ENCODE measurements at regions not wholly inside any gene's neighbourhood (a gene's known extent, or its start where the extent isn't known, plus 50 kb on each side); places are given as distances from the start of the nearest gene placed in this dataset.
A peak's percentile ranks its signal among the peaks of the same experiment; 100 is the strongest.

DNA sequence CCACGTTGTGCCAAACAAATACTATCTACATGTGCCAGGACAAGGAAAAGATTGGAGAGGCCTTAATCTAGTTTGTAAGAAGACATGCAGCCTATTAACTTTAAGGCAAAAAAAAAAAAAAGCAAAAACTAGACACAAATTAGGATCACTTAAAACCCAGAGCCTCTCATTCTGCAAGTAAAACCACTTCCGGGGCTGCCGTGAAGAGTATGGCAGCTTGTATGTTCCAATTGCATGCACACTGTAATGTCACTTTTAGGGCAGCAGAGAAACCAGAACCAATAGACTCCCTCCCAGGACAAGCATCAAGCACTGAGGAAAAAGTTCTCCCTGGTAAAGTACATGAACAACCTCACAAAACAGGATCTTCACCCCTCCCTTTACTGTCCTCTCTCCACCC is 70.6 kb downstream of the RSL24D1 start:
- Histone ChIP-seq H3K9me3 (ENCODE audit: control insufficient read depth, insufficient read depth, low read length) (no peaks in the 10 kb centered on the region), H3K4me1 (ENCODE audit: control insufficient read depth, insufficient read depth, low read length) (no peaks in the 10 kb centered on the region), H3K36me3 (ENCODE audit: control insufficient read depth, insufficient read depth, low read length) (no peaks in the 10 kb centered on the region), H3K4me3 (ENCODE audit: low read length) (no peak overlapping the region), H3K27ac (ENCODE audit: low read length) (no peak overlapping the region), H3K27me3 (ENCODE audit: control insufficient read depth, insufficient read depth, low read length) (no peaks in the 10 kb centered on the region)
- no CpG with 5 or more reads among the region's 3 CpGs for WGBS (ENCODE audit: insufficient coverage, insufficient read length)
- DNase-seq (ENCODE audit: low read depth, low spot score) = no peak

DNA sequence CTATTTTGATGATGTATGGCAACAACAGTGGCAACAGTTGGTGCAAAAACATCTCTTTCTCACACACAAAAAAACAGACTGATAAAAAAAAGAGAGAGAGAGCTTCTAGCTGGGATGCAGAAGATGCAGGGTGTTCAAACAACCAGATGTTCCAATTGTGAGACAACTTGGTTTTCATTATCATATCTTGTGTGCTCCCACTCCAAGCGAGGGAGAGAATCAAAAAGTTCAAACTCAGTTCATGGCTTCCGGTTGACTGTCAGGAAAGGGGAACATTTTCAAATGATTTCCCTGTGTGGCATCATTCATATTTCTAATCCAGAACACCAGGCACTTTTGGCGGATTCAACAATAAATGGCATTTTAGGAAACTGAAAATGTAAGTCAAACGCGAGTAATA is 72.1 kb downstream of the RSL24D1 start:
- no peaks in the 10 kb centered on the region for H3K9me3 ChIP-seq (ENCODE audit: control insufficient read depth, insufficient read depth, low read length)
- no peak overlapping the region for H3K27ac ChIP-seq (ENCODE audit: low read length)
- WGBS (ENCODE audit: insufficient coverage, insufficient read length) = no CpG with 5 or more reads among the region's 5 CpGs
- DNase-seq (ENCODE audit: low read depth, low spot score) = no peak
- H3K4me1 ChIP-seq (ENCODE audit: control insufficient read depth, insufficient read depth, low read length) = no peaks in the 10 kb centered on the region
- H3K27me3 ChIP-seq (ENCODE audit: control insufficient read depth, insufficient read depth, low read length) = no peaks in the 10 kb centered on the region
- H3K4me3 ChIP-seq (ENCODE audit: low read length) = no peak overlapping the region
- H3K36me3 ChIP-seq (ENCODE audit: control insufficient read depth, insufficient read depth, low read length) = no peaks in the 10 kb centered on the region

DNA sequence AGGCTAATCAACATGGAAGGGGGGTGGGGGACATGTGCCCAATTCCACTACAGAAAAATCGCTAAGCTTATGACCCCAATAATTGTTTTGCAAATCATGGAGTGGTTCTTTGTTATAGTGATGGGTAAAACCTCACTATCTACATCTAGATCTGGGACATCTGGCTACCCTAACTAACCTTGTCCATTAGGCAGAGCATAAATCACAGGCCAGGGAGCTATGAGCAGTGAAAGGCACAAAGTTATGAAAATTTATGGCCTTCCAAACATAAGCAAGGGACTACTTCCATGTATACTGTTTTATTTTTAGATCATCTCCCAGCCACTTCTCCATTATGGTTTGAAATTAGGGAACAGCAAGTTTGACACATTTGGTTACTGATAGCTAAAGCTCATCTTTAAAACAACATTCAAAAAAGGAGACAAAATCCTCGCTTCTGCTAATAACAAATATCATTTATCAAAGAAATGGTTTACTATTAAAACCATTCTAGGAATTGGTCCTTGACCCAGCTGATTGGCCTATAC is 78.3 kb downstream of the RSL24D1 start:
- Histone ChIP-seq H3K4me3 (ENCODE audit: low read length) (no peak overlapping the region), H3K9me3 (ENCODE audit: control insufficient read depth, insufficient read depth, low read length) (no peaks in the 10 kb centered on the region), H3K4me1 (ENCODE audit: control insufficient read depth, insufficient read depth, low read length) (no peaks in the 10 kb centered on the region), H3K27me3 (ENCODE audit: control insufficient read depth, insufficient read depth, low read length) (no peaks in the 10 kb centered on the region), H3K36me3 (ENCODE audit: control insufficient read depth, insufficient read depth, low read length) (no peaks in the 10 kb centered on the region), H3K27ac (ENCODE audit: low read length) (no peak overlapping the region)
- no peak for DNase-seq (ENCODE audit: low read depth, low spot score)
- no CpG with 5 or more reads among the region's 2 CpGs for WGBS (ENCODE audit: insufficient coverage, insufficient read length)

DNA sequence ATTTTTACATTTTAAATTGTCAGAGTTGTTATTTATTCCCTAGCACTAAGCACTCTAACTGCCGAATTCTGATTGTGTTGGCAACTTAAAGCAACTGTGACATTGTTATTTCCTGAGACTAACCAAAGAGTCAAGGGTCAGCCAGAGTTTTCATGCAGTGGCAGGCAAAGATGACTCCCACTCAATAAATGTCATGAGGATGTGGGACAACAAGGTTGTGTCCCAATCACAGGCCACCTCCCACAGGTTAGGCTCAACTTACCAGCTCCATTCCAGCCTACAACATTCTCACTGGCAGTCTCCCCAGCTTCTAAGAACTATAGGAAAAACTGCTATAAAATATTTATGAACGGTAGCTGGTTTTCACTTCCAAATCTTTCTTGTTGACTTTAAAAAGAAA is 80.1 kb downstream of the RSL24D1 start:
- H3K4me1 ChIP-seq (ENCODE audit: control insufficient read depth, insufficient read depth, low read length) = no peaks in the 10 kb centered on the region
- no peaks in the 10 kb centered on the region for H3K9me3 ChIP-seq (ENCODE audit: control insufficient read depth, insufficient read depth, low read length)
- no peak overlapping the region for H3K27ac ChIP-seq (ENCODE audit: low read length)
- no peak overlapping the region for H3K4me3 ChIP-seq (ENCODE audit: low read length)
- H3K36me3 ChIP-seq (ENCODE audit: control insufficient read depth, insufficient read depth, low read length) = no peaks in the 10 kb centered on the region
- no peak for DNase-seq (ENCODE audit: low read depth, low spot score)
- no peaks in the 10 kb centered on the region for H3K27me3 ChIP-seq (ENCODE audit: control insufficient read depth, insufficient read depth, low read length)
- WGBS (ENCODE audit: insufficient coverage, insufficient read length) = no CpG with 5 or more reads among the region's 2 CpGs

DNA sequence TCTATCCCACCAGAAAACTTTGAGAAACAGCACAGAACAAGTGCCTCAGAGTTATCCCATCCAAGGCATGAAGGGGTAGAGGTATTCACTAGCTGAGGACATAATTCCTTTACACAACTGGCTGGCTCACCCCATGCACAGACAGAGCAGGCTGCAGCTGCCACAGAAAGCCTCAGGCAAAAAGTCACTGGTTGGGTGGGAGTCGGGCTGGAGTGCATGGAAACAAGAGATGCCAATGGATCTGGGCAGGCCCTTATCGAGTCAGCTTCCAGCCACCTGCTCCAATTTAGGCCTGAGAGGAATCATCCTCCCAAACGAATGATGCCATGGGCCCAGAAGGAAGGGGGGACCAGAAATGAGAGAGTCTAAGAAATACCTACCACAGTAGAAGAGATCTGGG is 83.0 kb downstream of the RSL24D1 start:
- Histone ChIP-seq H3K4me1 (ENCODE audit: control insufficient read depth, insufficient read depth, low read length) (no peaks in the 10 kb centered on the region), H3K27me3 (ENCODE audit: control insufficient read depth, insufficient read depth, low read length) (no peaks in the 10 kb centered on the region), H3K36me3 (ENCODE audit: control insufficient read depth, insufficient read depth, low read length) (no peaks in the 10 kb centered on the region), H3K27ac (ENCODE audit: low read length) (no peak overlapping the region), H3K4me3 (ENCODE audit: low read length) (no peak overlapping the region), H3K9me3 (ENCODE audit: control insufficient read depth, insufficient read depth, low read length) (no peaks in the 10 kb centered on the region)
- no CpG with 5 or more reads among the region's 3 CpGs for WGBS (ENCODE audit: insufficient coverage, insufficient read length)
- no peak for DNase-seq (ENCODE audit: low read depth, low spot score)

DNA sequence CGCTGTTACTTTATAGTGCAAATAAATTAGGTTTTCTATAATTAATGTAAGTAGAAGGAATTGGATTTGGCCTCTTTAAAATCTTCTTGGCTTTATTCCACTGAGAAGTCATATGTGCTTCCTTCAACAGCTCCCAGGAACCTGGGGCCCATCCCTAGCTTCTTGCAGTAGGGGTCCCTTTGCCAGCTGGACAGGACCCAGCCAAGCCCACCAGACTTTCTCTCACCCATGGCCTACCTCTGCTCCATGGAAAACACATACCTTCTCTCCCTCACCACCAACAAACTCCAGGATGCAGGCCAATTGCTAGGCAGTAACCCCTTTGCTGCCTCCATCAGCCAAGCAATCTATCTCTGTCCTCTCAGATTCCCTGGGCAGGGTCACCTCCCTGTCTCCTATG is 84.0 kb downstream of the RSL24D1 start:
- Histone ChIP-seq H3K27me3 (ENCODE audit: control insufficient read depth, insufficient read depth, low read length) (no peaks in the 10 kb centered on the region), H3K9me3 (ENCODE audit: control insufficient read depth, insufficient read depth, low read length) (no peaks in the 10 kb centered on the region), H3K4me3 (ENCODE audit: low read length) (no peak overlapping the region), H3K27ac (ENCODE audit: low read length) (no peak overlapping the region), H3K4me1 (ENCODE audit: control insufficient read depth, insufficient read depth, low read length) (no peaks in the 10 kb centered on the region), H3K36me3 (ENCODE audit: control insufficient read depth, insufficient read depth, low read length) (no peaks in the 10 kb centered on the region)
- DNase-seq (ENCODE audit: low read depth, low spot score) = no peak
- WGBS (ENCODE audit: insufficient coverage, insufficient read length) = no CpG with 5 or more reads among the region's 1 CpG

DNA sequence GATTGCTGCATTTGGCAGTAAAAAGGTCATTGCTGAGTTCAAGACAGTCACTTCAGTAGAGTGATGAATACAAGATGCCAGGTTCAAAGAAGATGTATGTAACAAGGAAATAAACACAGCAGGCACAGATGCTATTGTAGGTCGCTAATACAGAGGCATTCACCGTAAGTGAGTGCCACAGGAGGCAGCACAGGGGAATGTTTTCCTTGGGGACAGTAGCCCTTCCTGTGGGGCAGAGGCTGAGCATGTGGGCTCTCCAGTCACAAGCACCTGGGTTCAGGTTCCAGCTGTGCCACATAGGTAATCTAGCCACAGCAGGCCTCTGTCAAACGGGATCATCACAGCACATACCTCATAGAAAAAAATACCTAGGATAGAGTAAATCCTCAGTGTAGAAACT is 86.3 kb downstream of the RSL24D1 start:
- H3K27ac ChIP-seq (ENCODE audit: low read length) = no peak overlapping the region
- H3K4me3 ChIP-seq (ENCODE audit: low read length) = no peak overlapping the region
- H3K4me1 ChIP-seq (ENCODE audit: control insufficient read depth, insufficient read depth, low read length) = no peaks in the 10 kb centered on the region
- H3K9me3 ChIP-seq (ENCODE audit: control insufficient read depth, insufficient read depth, low read length) = no peaks in the 10 kb centered on the region
- DNase-seq (ENCODE audit: low read depth, low spot score) = no peak
- no peaks in the 10 kb centered on the region for H3K36me3 ChIP-seq (ENCODE audit: control insufficient read depth, insufficient read depth, low read length)
- no CpG with 5 or more reads among the region's 3 CpGs for WGBS (ENCODE audit: insufficient coverage, insufficient read length)
- no peaks in the 10 kb centered on the region for H3K27me3 ChIP-seq (ENCODE audit: control insufficient read depth, insufficient read depth, low read length)

DNA sequence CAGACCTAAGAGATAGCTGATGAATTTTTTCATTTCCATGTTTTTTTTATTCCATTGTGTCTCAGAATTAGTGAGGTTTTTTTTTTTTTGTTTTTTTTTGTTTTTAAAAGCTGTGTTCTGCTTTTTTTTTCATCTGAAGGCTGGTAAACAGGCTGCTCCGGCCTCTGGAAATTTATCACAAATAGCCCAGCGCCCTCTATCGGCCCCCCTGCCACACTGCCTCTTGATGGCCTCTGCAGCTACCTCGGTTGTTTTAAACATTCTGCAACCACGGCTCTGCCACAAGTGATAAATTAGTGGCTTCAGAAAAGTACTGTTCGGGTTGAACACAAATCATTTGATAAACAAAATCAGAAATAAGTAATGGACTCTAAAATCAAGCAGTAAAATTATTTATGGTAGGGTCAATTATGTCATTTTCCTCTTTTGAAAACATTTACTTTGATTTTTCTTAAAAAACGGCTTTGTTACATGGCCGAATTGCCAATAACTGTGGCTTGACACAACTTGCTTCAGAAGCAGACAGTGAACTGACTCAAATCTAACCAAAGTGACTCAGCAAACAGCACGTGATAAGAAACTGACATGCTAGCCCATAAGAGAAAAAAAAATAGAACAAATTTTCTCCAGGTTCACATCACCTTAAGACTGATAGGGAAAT is 87.8 kb downstream of the RSL24D1 start:
- Histone ChIP-seq H3K27me3 (ENCODE audit: control insufficient read depth, insufficient read depth, low read length) (no peaks in the 10 kb centered on the region), H3K4me3 (ENCODE audit: low read length) (no peak overlapping the region), H3K9me3 (ENCODE audit: control insufficient read depth, insufficient read depth, low read length) (no peaks in the 10 kb centered on the region), H3K36me3 (ENCODE audit: control insufficient read depth, insufficient read depth, low read length) (no peaks in the 10 kb centered on the region), H3K4me1 (ENCODE audit: control insufficient read depth, insufficient read depth, low read length) (no peaks in the 10 kb centered on the region), H3K27ac (ENCODE audit: low read length) (no peak overlapping the region)
- peak; percentile 22 for DNase-seq (ENCODE audit: low read depth, low spot score)
- WGBS (ENCODE audit: insufficient coverage, insufficient read length) = no CpG with 5 or more reads among the region's 9 CpGs

DNA sequence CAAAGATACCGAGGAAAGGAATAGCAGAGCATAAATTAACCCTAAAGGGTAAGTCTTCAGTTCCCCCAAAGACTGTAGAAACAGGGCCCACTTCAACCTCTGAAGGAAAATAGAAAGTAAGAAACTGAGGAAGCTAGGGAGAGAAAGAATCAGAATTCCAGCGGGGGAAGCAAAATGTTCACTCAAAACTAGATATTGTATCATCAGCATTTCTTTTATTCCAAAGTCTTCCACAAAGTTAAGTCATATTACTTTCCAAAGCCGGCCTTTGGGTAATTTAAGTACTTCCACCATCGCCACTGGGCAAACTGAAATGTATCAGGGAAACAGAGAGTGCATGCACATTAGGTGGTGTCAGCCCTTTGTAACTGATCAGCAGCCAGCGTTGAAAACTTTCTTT is 88.3 kb downstream of the RSL24D1 start:
- Histone ChIP-seq H3K4me1 (ENCODE audit: control insufficient read depth, insufficient read depth, low read length) (no peaks in the 10 kb centered on the region), H3K27ac (ENCODE audit: low read length) (no peak overlapping the region), H3K36me3 (ENCODE audit: control insufficient read depth, insufficient read depth, low read length) (no peaks in the 10 kb centered on the region), H3K27me3 (ENCODE audit: control insufficient read depth, insufficient read depth, low read length) (no peaks in the 10 kb centered on the region), H3K9me3 (ENCODE audit: control insufficient read depth, insufficient read depth, low read length) (no peaks in the 10 kb centered on the region), H3K4me3 (ENCODE audit: low read length) (no peak overlapping the region)
- no CpG with 5 or more reads among the region's 5 CpGs for WGBS (ENCODE audit: insufficient coverage, insufficient read length)
- DNase-seq (ENCODE audit: low read depth, low spot score) = no peak

DNA sequence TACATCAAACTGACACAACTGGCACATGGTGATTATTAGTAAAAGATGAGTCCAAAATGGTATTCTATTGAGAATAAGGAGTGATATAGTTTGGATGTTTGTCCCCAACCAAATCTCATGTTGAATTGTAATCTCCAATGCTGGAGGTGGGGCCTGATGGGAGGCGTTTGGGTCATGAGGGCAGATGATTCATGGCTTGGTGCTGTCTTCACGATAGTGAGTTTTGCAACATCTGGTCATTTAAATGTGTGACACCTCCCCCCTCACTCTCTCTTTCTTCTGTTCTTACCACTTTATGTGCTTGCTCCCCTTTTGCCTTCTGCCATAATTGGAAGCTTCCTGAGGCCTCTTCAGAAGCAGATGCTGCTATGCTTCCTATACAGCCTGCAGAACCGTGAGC is 90.6 kb downstream of the RSL24D1 start:
- no peak for DNase-seq (ENCODE audit: low read depth, low spot score)
- H3K27me3 ChIP-seq (ENCODE audit: control insufficient read depth, insufficient read depth, low read length) = no peaks in the 10 kb centered on the region
- no peak overlapping the region for H3K27ac ChIP-seq (ENCODE audit: low read length)
- H3K4me3 ChIP-seq (ENCODE audit: low read length) = no peak overlapping the region
- no peaks in the 10 kb centered on the region for H3K36me3 ChIP-seq (ENCODE audit: control insufficient read depth, insufficient read depth, low read length)
- H3K9me3 ChIP-seq (ENCODE audit: control insufficient read depth, insufficient read depth, low read length) = no peaks in the 10 kb centered on the region
- no peaks in the 10 kb centered on the region for H3K4me1 ChIP-seq (ENCODE audit: control insufficient read depth, insufficient read depth, low read length)
- WGBS (ENCODE audit: insufficient coverage, insufficient read length) = no CpG with 5 or more reads among the region's 3 CpGs

DNA sequence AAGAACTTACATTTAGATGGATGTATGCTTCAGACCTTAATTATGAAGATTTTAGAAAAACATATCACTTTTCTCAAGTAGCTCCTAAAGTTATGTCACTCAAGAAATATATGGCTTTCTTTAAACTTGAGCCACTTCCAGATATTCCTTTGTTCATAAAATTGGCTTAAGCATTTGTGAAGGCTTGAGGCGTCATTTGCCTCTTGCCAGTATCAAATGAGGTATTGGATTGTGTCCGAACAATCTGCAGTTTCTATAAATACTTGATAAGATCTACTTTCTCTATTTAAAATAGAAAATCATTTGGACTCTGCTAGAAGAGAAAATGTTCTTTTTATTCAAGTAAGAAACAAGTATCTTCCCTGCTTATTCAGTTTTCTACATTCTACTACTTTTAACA is 102.6 kb downstream of the RSL24D1 start:
- Histone ChIP-seq H3K9me3 (ENCODE audit: control insufficient read depth, insufficient read depth, low read length) (no peaks in the 10 kb centered on the region), H3K4me3 (ENCODE audit: low read length) (no peak overlapping the region), H3K27me3 (ENCODE audit: control insufficient read depth, insufficient read depth, low read length) (no peaks in the 10 kb centered on the region), H3K36me3 (ENCODE audit: control insufficient read depth, insufficient read depth, low read length) (no peaks in the 10 kb centered on the region), H3K4me1 (ENCODE audit: control insufficient read depth, insufficient read depth, low read length) (no peaks in the 10 kb centered on the region), H3K27ac (ENCODE audit: low read length) (no peak overlapping the region)
- WGBS (ENCODE audit: insufficient coverage, insufficient read length) = no CpG with 5 or more reads among the region's 2 CpGs
- no peak for DNase-seq (ENCODE audit: low read depth, low spot score)
